Adrenal gland (tissue), 5 donors: ENCODE measurements at regions not wholly inside any gene's neighbourhood (a gene's known extent, or its start where the extent isn't known, plus 50 kb on each side); places are given as distances from the start of the nearest gene placed in this dataset.

Source experiments
- CTCF ChIP-seq, 6 experiments: fragments of 450-650 bp in 4 of 6; fragments of 200-600 bp in 2 of 6; sonication (generic) in 1 of 6; IDR thresholded peaks; 1 replicate in 5 of 6; 2 replicates in 1 of 6; pipeline versions ENCODE4 v1.5.1 to v1.8.0; 2016 to 2021; ENCODE audit warnings: antibody characterized with exemption in 6 of 6, mild to moderate bottlenecking in 2 of 6, moderate library complexity in 1 of 6
- POLR2A ChIP-seq, 2 donors: fragments of 450-650 bp; IDR thresholded peaks; one replicate each; pipeline ENCODE4 v1.6.1; 2017; ENCODE audit warnings: antibody characterized with exemption in 2 of 2, mild to moderate bottlenecking in 2 of 2, moderate library complexity in 1 of 2
- donor health status: DM: no; HTN: no; CAD: no.

- TF ChIP-seq CTCF (IDR thresholded peaks at IDR 0.05), result no peak
- no peak for TF ChIP-seq POLR2A (IDR thresholded peaks at IDR 0.05)
These were observed 115.8 kb downstream of the SLC25A47 start for GRCh38 chr14:100438678-100439592.
